Nephron progenitor cell (in vitro differentiated cells): ENCODE measurements at regions not wholly inside any gene's neighbourhood (a gene's known extent, or its start where the extent isn't known, plus 50 kb on each side); places are given as distances from the start of the nearest gene placed in this dataset.
"Not testable (repeated sequence)": the region's sequence is repeated elsewhere in the genome, so short reads cannot be mapped to it uniquely, and the experiment has no call there.

Experiments
- DNase-seq: peaks from one replicate; pipeline ENCODE4 v3.0.0; 2021
- H3K27ac Mint-ChIP-seq: 2 replicates; pipeline ENCODE4 v1.8.0; 2021; ENCODE audit warnings: mild to moderate bottlenecking, moderate library complexity, mixed read lengths
- H3K27me3 Mint-ChIP-seq: 2 replicates; pipeline ENCODE4 v1.8.0; 2021; ENCODE audit warnings: mild to moderate bottlenecking, low read depth, mixed read lengths; ENCODE audit not compliant: poor library complexity
- H3K36me3 Mint-ChIP-seq: 2 replicates; pipeline ENCODE4 v1.8.0; 2021; ENCODE audit warnings: low read depth, mixed read lengths
- H3K4me1 Mint-ChIP-seq: 2 replicates; pipeline ENCODE4 v1.8.0; 2021; ENCODE audit warnings: mixed read lengths
- H3K4me3 Mint-ChIP-seq: 2 replicates; pipeline ENCODE4 v1.8.0; 2021; ENCODE audit warnings: mild to moderate bottlenecking, moderate library complexity, mixed read lengths
- H3K9me3 Mint-ChIP-seq: 2 replicates; pipeline ENCODE4 v1.8.0; 2021; ENCODE audit warnings: mild to moderate bottlenecking, moderate library complexity, mixed read lengths
- CTCF ChIP-seq: fragments of 200-600 bp; sonication (generic); IDR thresholded peaks from 2 replicates; pipeline ENCODE4 v1.5.0; 2021; ENCODE audit warnings: antibody characterized with exemption

GRCh38 chr4:123170843-123171242, 225.8 kb upstream of the SPRY1 start:
- Mint-ChIP-seq H3K27ac (no peak overlapping the region), H3K9me3 (peaks cover 10% of the 10 kb centered on the region), H3K36me3 (peaks cover 16% of the 10 kb centered on the region), H3K4me1 (peaks cover 22% of the 10 kb centered on the region), H3K4me3 (no peak overlapping the region), H3K27me3 (no peaks in the 10 kb centered on the region)
- TF ChIP-seq CTCF: no peak
- no peak for DNase-seq

- no peak overlapping the region for H3K4me3 Mint-ChIP-seq
- peaks cover 9% of the 10 kb centered on the region for H3K36me3 Mint-ChIP-seq
- DNase-seq: no peak
- H3K27me3 Mint-ChIP-seq: no peaks in the 10 kb centered on the region
- H3K4me1 Mint-ChIP-seq: peaks cover 32% of the 10 kb centered on the region
- H3K9me3 Mint-ChIP-seq: peaks cover 10% of the 10 kb centered on the region
- TF ChIP-seq CTCF: no peak
- peak overlapping the region; percentile 18 for H3K27ac Mint-ChIP-seq
Measured at GRCh38 chr4:123176605-123177004, 220.0 kb upstream of the SPRY1 start.

GRCh38 chr4:123182289-123182688, 214.3 kb upstream of the SPRY1 start:
- DNase-seq: no peak
- Mint-ChIP-seq H3K4me1 (peaks cover 6% of the 10 kb centered on the region), H3K27me3 (no peaks in the 10 kb centered on the region), H3K9me3 (no peaks in the 10 kb centered on the region), H3K36me3 (peaks cover 5% of the 10 kb centered on the region), H3K4me3 (no peak overlapping the region), H3K27ac (no peak overlapping the region)
- TF ChIP-seq CTCF: no peak

- no peaks in the 10 kb centered on the region for H3K4me1 Mint-ChIP-seq
- H3K27ac Mint-ChIP-seq: no peak overlapping the region
- H3K36me3 Mint-ChIP-seq: no peaks in the 10 kb centered on the region
- no peak for DNase-seq
- no peaks in the 10 kb centered on the region for H3K27me3 Mint-ChIP-seq
- no peak for TF ChIP-seq CTCF
- no peaks in the 10 kb centered on the region for H3K9me3 Mint-ChIP-seq
- no peak overlapping the region for H3K4me3 Mint-ChIP-seq
Measured at GRCh38 chr4:123183308-123183707, 213.3 kb upstream of the SPRY1 start.

GRCh38 chr4:123183754-123184153, 212.8 kb upstream of the SPRY1 start:
- H3K9me3 Mint-ChIP-seq, H3K4me1 Mint-ChIP-seq, H3K27me3 Mint-ChIP-seq, H3K36me3 Mint-ChIP-seq, H3K4me3 Mint-ChIP-seq, DNase-seq, H3K27ac Mint-ChIP-seq: not testable (repeated sequence)

GRCh38 chr4:123186731-123187130, 209.9 kb upstream of the SPRY1 start:
- Mint-ChIP-seq H3K27me3 (no peaks in the 10 kb centered on the region), H3K9me3 (no peaks in the 10 kb centered on the region), H3K36me3 (peaks cover 3% of the 10 kb centered on the region), H3K4me1 (no peaks in the 10 kb centered on the region), H3K27ac (no peak overlapping the region), H3K4me3 (no peak overlapping the region)
- no peak for DNase-seq
- TF ChIP-seq CTCF: no peak
